HG03066 (cell line): ENCODE measurements at regions not wholly inside any gene's neighbourhood (a gene's known extent, or its start where the extent isn't known, plus 50 kb on each side); places are given as distances from the start of the nearest gene placed in this dataset.
"Not testable (repeated sequence)": the region's sequence is repeated elsewhere in the genome, so short reads cannot be mapped to it uniquely, and the experiment has no call there.

Source experiments
- ATAC-seq: cut with Tn5 transposase; IDR thresholded peaks from one replicate; pipeline ENCODE4 v1.9.1; 2021; ENCODE audit warnings: low read depth; ENCODE audit not compliant: unreplicated experiment

GRCh38 chr4:170741856-170742255, 652.1 kb upstream of the AADAT start:
- no peak for ATAC-seq

GRCh38 chr4:170736710-170737109, 647.0 kb upstream of the AADAT start:
- no peak for ATAC-seq

DNA sequence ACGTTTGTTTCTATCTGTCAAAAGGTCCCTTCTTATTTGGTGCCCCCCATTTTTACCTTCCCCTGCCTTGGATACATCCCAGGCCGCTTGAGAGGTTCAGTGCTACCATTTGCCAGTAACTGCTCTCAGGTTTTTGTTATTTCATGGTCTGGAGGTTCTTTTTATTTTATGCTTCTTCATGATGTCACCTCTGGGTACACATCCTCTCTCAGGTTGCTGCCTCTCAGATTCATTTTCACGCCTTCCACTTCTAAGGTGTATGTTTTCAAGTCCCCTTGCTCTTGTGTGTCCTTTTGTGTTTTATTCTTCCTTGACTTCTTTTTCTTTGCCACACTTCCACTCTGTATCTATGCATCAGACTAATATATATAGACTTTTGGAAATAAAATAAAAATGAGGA, 640.1 kb upstream of the AADAT start:
- no peak for ATAC-seq

GRCh38 chr4:170729236-170729635, 639.5 kb upstream of the AADAT start:
- ATAC-seq = no peak

DNA sequence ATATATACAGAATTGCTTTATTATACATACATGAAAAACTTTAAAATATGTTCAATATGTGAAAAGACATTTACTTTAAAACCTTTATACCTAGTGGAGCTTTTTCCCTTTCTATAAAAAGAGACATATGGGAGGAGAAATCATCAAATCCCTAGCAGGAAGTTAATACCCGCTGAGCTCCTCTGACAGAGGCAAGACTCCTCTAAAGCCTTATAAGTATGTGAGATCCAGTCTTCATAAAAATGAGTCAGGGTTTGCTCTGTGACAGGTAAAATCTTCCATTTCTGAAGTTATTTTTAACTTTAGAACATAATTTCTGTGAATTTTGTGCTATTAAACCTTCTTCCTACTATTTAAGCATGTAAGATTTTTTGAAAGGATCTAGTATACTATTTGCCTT, 634.4 kb upstream of the AADAT start:
- no peak for ATAC-seq

- no peak for ATAC-seq
These were observed 633.4 kb upstream of the AADAT start for GRCh38 chr4:170723171-170723570.

GRCh38 chr4:170721812-170722373, 632.1 kb upstream of the AADAT start:
- ATAC-seq = no peak

- no peak for ATAC-seq
These were observed 627.1 kb upstream of the AADAT start for GRCh38 chr4:170716868-170717267.

DNA sequence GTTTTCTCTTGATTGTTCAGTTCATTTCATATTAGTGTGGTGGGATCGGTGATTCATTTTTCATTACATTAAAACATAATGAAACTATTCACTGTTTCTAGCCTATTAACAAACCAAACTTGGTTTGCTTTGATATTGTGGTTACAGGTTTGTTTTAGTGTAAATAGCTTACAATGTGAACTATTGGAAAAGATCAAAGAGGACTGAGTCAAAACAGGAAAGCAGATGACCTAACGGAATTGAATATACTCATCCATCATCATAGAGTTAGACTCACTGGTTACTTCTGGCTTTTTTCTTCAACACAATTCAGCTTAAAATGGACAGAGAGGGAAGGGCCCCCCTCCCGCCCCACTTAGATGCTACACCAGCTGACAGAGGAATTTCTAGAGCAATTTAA, 616.2 kb upstream of the AADAT start:
- no peak for ATAC-seq

GRCh38 chr4:170700064-170700463, 610.3 kb upstream of the AADAT start:
- ATAC-seq = no peak

- ATAC-seq = peak; percentile 61
These were observed 608.6 kb upstream of the AADAT start for GRCh38 chr4:170698334-170698733.

DNA sequence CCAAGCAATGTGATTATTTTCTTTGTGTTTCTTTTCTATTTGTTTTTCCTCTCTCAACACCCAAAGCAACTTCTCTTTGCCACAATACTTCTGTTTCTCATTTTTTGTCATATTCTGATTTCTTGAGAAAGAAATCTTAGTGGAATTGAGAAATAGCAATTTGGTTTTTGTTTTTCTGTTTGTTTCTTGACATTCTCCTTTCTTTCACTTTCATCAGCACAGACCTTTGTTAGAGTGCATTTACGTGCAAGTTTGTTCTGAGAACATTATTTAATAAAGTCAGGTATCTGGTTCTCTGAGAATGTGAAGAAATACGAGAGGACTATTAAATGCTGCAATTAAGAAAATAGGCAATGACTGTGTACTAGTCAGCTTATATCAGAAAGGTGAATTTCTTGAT, 608.1 kb upstream of the AADAT start:
- ATAC-seq = peak; percentile 50

DNA sequence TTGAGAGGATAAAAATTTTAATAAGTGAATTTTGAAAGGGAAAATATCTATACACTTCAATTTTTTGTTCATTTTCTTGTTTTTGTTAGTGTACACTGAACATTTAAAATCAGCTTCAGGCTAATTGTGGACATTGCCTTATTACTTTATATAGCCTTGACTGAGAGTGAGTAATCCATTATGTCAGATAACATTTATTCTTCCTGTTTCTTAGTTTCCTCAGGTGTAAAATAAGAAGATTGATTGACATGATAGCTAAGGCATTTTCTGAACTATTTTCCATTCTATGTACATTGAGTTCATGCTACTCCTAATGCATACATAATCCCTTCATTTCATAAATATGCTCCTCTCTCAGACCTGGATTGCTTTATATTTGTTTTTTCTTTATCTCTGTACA, 607.3 kb upstream of the AADAT start:
- ATAC-seq = no peak

- ATAC-seq = no peak
These were observed 601.4 kb upstream of the AADAT start for GRCh38 chr4:170691168-170691567.

- no peak for ATAC-seq
These were observed 598.0 kb upstream of the AADAT start for GRCh38 chr4:170687751-170688150.

GRCh38 chr4:170685701-170686100, 595.9 kb upstream of the AADAT start:
- not testable (repeated sequence) for ATAC-seq

DNA sequence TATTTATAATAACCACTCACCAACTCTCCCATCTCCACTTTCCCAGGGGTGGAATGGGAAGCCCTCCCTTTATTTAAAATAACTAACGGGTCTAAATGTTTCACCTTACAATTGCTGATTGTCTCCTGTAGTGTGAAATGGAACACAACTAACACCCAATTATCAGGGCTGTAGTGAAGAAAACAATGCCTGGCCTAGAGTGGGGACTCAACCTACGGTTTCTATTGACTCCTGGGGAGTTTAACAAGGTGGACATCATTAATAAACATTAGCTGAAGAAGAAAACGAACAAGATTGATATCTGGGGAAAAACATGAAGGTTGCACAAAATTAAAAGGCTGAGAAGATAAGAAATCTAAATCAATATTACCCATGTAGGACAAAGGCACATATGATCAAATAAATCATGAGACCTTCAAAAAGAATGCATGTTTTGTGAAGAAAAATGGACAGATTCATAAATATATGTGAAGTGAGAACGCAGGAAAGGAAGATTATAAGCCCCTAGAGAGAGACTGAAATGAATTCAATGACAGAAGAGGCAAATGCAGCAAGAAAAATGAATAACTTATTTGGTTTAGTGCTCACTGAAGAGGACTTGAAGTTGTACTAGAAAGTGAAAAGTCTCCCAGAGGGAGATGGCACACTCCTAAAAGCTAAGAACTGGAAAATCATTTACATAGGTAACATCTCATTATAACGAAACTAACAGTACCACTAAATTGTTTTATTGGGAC, 593.0 kb upstream of the AADAT start:
- no peak for ATAC-seq

GRCh38 chr4:170682087-170682486, 592.3 kb upstream of the AADAT start:
- ATAC-seq = not testable (repeated sequence)

- ATAC-seq = no peak
These were observed 586.0 kb upstream of the AADAT start for GRCh38 chr4:170675568-170676262.

DNA sequence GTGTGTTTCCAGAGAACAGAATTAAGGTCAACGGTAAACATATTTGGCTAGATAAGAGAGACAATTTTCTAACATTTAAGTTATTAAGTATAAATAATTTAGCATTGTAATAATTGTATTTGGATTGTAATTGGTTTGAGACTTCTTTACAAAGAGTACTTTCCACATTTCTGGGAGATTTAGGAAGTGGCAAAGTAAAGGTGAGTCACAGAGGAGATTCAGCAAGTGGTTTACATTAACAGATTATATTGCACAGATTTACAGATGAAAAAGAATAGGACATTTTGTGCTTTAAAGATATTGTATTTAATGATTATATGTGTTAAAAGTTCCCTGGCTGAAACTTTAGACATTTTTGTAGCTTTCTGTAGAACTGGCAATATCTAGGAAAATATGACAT, 584.4 kb upstream of the AADAT start:
- ATAC-seq = no peak

GRCh38 chr4:170672381-170672965, 582.7 kb upstream of the AADAT start:
- ATAC-seq = no peak

DNA sequence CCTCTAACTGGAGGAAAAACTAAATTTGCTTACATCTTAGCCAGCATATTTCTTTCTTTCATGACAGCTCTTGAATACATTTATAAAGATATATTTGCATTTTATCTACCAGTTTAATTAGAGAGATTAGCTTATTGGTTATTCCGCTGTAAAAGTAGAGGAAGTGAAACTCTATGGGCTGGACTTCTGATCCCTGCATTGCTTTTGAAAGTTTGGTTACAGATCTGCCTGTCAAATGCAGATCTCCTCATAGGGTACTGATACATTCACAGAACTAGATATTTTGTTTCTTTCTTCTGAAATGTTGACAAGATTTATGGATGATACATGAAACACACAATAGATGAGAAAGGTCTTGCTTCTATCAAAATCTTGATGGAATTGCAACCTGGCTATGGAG, 581.4 kb upstream of the AADAT start:
- ATAC-seq = no peak
